Amniotic epithelial cell (primary cell): ENCODE measurements at regions not wholly inside any gene's neighbourhood (a gene's known extent, or its start where the extent isn't known, plus 50 kb on each side); places are given as distances from the start of the nearest gene placed in this dataset.

Experiments used
- DNase-seq: peaks from one replicate; pipeline ENCODE4 v3.0.0-alpha.2; 2010; ENCODE audit warnings: low read depth

DNA sequence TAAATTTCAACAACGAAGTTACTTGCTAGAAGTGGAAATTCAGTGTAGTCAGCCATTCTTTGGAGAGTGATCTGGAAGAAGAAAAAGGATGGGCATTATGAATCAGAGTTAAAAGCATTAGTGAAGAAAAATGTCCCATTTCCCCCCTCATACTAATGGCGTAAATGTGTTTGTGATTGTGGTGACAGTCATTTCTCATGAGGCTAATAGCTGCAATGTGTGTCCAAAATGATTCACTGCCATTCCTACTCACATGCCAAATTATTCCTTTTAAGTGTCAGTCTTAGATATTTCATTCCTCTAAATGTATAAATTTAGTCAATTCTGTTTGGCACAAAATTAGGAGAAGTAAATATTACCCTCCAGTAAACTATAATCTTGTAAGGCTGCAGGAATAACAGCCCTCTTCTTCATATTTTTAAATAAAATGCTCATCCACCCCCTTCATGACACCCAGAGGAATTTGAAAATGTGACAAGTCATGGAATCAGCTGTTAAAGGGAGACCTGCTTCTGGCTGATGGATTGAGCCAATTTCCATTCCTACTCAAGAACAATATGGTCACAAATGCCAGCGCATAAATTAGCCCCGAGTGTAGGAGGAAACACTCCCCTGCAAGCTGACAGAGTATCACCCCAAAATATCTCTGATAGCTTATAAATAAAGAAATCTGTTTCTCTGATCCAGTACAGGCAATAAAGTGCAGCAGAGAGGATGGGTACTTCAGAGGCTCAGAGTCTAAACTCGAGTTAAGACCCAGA lies 912.3 kb upstream of the SEL1L start:
- no peak for DNase-seq

DNA sequence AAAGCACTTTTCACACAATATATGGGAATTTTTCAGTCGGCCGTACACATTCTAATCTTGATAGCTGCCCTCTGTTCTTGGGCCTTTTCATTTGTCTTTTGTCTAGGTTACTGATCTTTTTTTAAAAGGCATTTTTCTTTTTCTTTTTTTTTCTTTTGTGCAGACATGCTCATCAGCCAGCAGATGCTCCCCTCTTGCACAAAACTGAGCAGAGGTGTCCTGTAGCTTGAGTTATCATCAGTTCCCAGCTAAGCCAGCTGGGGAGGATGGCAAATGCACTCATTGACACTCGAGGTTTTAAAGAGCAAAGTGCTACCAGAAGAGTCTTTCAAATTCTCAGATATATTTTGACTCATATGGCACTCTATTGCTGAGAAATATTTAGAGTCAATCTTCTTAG lies 913.9 kb upstream of the SEL1L start:
- DNase-seq, result no peak

GRCh38 chr14:82449926-82450468 lies 916.3 kb upstream of the SEL1L start:
- DNase-seq, result no peak

DNA sequence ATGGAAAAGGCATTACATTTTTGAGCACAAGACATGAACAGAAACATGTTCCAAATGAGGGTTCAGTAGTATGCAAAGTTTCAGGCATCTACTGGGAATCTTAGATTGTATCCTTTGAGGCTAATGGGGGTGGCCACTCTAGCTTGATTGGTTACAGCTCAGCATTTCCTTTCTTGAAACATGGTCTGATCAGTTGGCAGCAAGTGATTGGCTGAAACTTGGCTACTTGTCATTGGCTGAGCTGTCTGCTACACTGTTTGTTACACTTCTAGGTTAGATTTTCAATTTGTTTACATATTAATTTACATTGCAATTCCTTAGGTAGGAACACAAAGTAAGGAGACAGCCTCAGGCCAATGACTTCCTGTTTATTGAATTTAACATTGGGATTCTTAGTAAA lies 918.0 kb upstream of the SEL1L start:
- no peak for DNase-seq

DNA sequence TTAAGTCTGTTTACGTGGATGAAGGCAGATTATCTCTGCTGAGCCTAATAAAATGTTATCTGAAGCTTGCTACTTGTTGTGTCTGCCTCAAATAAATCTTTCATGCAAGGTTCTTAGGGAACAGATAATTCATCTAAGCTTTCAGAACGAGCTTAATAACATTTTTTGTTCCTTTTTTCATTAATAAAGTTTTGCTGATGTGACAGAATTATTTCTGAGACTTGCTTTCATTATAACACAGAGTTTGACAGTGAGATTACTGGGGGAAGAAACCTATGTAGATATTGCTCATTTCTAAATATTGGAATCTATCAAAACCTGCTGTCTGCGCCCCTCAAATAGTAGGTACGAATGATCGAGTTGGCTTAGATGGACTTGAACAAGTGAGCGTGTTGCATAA lies 948.7 kb upstream of the SEL1L start:
- DNase-seq, result no peak

DNA sequence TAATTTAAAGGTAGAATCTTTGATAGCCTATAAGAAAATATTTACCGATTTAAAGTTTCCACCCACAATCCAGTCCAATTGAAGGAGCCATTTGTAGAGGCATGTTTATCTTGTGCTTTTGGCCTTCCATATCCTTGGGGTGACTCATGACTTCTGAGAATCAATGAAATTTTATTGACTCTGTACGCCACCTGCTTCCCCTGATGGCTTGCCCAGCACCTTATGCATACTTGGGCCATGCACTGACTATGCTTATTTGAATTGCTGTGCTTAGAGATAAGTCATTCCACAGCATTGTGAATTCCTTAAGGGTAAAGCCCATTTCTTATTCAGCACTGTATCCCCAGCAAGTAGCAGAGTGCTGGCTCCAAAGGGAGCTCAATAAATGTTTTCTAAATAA lies 954.8 kb upstream of the SEL1L start:
- no peak for DNase-seq

DNA sequence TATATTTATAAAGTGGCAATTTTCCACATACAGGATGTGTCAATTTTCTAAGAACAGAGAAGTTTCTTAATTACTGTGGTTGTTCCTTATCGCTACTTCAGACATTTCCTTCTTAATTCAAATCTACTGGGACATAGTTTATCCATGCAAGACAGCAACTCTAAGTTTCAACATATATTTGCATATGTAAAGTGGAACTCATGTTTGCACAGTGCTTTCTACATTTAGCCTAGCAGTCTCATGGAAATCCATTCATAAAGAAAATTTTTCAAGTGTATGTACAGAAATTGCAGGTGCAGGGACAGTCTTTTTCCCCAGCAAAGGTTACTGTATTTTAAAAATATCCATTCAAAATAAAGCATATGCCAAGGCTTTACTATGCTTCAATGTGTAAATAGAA lies 956.7 kb upstream of the SEL1L start:
- no peak for DNase-seq

- no peak for DNase-seq
These were observed 958.5 kb upstream of the SEL1L start for GRCh38 chr14:82492157-82492556.

DNA sequence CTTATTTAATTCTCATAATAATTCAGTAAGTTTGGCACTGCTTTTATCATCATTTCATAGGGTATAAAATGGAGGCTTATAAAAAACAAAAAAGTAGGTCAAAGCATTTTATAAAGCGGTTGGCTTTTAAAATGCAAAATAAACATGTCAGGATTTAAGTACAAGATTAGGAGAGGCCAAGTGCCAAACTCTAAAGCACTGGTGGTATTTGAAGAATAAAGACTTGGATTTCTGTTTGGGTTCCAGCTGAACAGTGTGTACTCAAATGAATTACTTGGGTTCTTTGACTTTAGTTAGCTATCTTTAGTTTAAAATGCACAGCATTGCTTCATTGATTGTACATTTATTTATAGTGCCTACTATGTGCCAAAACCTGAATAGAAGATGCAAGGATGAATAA lies 966.6 kb upstream of the SEL1L start:
- DNase-seq, result no peak

DNA sequence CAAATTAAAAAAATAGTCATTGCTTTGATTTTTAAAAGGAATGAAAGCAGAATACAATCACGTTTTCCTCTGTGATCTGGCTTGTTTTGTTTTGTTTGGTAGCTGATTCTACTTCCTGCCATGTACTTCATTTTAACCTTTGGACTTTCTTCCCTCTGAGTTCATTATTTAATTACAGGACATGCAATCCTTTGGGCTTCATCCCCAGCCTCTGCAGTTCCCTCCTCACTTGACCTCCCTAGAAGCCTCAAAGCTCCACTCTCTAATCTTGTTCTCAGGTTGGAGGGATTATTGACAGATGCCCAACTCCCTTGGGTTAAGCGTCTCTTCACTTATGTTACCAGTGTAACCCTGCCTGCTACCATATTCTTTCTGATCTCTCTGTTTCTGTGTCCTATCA lies 967.9 kb upstream of the SEL1L start:
- no peak for DNase-seq

DNA sequence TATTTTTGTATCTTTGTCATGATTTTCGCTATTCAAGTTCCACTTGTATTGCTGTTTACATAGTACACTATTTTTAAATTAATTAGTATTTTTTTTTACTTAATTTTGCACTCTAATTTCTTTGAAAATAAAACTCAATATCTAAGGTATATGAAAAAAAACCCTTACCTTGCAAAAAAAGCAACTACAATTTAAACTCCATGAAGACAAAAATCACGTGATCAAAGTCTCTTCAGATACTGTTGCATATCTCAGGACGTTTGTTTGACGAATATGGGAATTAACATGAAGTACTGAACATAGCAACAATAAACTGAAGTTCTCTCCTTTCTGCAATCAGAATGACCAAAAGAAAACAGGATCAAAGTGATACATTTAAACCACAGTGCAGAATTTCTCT lies 968.4 kb upstream of the SEL1L start:
- no peak for DNase-seq

GRCh38 chr14:82504894-82505293 lies 971.2 kb upstream of the SEL1L start:
- no peak for DNase-seq

DNA sequence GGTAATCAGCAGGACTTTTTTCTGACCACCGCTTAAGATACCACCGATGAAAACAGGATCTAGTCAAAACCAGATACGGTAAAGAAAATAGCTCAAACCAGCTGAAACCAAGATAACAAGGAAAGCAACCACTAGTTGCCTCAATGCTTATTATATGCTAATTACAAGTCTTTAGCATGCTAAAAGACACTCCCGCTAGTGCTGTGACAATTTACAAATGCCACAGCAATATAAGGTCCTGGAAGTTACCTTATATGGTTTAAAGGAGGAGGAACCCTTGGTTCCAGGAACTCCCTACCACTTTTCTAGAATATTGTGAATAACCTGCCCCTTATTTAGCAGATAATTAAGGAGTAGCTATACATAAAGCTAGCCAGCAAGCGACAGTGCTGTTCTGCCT lies 976.4 kb upstream of the SEL1L start:
- DNase-seq, result no peak

DNA sequence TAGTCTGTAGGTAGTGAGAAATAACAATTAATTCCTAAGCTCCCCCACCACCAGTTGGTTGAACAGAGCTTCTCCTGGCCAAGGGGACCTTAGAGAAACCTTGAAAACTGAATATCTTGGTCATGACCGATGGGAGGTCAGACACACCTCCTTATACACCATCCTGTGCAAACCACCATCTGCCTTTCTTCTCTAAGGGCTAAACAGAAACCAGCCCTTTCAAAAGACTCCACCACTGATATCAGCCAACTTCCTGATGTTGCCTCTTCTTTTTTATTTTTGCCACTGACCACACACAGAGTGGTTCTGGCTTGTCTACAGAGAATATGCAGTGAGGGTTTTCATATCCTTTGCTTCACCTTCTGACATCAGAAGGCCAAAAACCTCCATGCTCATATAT lies 977.7 kb upstream of the SEL1L start:
- DNase-seq, result no peak

DNA sequence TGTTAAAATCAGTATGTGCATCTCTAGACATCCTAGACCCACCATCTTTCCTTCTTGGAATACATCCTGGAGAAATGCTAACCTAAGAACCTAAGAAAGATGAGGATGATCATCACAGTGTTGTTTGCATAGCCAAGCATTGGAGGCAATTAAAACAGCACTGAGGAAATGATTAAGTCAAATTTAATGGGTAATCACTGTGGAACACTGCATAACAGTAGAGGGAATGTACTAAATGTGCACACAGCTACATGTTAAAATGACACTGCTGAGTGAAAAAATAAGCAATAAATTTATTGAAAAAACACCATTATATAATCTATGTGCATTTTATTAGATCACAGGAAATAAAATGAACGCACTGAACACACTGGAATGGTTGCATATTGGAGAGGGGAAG lies 987.1 kb upstream of the SEL1L start:
- no peak for DNase-seq

DNA sequence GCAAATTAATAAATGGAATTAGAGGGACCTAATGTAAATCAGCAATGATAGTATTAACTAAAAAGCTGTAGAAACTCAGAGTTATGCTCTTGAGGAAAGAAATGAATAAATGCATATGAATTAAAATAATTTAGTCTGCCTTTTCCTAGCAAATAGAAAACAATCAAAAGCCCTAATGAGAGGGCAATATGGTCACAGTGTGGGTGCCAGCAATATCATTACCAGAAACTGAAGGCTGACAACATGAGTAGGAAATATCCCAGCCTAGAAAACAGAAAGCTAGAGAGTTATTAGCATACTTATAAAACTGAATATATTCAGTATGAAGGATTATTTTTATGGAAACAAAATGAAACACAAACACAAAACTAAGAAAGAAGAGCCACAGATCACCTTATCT lies 987.5 kb upstream of the SEL1L start:
- DNase-seq, result no peak

DNA sequence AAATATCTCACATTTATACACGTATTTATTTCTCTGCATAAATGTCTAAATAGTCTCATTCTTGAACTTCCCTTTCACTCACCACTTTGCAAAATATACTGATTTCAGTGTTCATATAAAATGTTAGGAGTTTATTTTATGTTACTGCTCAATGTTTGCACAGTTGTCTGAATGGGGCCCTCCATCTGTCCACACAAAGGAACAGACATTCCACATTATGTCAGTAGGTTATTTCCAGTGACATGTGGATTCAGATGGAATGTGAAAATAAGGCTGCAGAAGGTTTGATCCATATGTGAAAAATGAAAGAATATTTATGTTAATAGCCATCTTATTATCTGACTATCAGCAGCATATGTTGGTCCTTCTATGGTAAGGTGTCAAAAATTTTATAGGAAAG lies 994.4 kb upstream of the SEL1L start:
- DNase-seq, result no peak

GRCh38 chr14:82533351-82533750 lies 999.7 kb upstream of the SEL1L start:
- no peak for DNase-seq

- no peak for DNase-seq
These were observed 1002.9 kb upstream of the SEL1L start for GRCh38 chr14:82536566-82536965.

- no peak for DNase-seq
These were observed 1004.2 kb upstream of the SEL1L start for GRCh38 chr14:82537831-82538230.

GRCh38 chr14:82546401-82546800 lies 1012.7 kb upstream of the SEL1L start:
- no peak for DNase-seq

DNA sequence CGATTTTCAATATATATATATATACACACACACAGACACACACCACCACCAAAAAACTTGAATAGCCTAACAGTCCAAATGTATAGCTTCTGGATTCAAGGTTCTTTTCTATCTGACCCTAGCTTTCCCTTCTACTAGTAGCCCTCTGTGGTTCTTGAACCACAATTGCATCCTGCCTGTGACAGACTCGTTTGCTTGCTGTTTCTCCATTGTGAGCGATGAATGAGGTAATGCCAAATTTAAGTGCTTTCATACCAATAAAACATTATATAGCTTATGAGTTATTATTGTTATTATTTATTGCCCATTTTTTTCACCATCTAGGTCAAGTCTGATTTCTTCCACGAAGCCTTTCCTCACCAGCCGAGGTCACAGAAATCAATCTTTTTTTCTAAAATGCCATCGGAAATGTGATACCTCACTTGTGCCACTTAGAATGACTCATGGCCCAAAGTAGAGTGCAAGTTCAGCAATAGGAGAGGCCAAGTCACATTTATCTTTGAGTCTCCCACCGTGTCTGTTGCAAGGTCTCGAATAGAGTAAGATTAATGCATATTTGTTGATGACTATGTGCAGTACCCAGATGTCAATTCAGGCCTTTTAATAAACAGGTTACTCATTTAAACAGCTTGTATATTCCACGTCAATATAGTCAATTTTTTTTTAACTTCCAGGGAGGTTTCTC lies 1015.8 kb upstream of the SEL1L start:
- no peak for DNase-seq

GRCh38 chr14:82562881-82563280 lies 1029.2 kb upstream of the SEL1L start:
- no peak for DNase-seq

GRCh38 chr14:82565825-82566224 lies 1032.2 kb upstream of the SEL1L start:
- DNase-seq, result no peak
